ES-I3 (cell line): ENCODE measurements at regions not wholly inside any gene's neighbourhood (a gene's known extent, or its start where the extent isn't known, plus 50 kb on each side); places are given as distances from the start of the nearest gene placed in this dataset.

Experiments
- H3K36me3 ChIP-seq: 2 replicates; pipeline ENCODE4 v1.6.1; 2013; ENCODE audit warnings: mild to moderate bottlenecking, low read length, control low read depth, moderate library complexity; ENCODE audit not compliant: insufficient read depth
- H3K4me1 ChIP-seq: 2 replicates; pipeline ENCODE4 v1.6.1; 2013; ENCODE audit warnings: mild to moderate bottlenecking, control low read depth, low read length; ENCODE audit not compliant: insufficient read depth
- H3K9ac ChIP-seq: 2 replicates; pipeline ENCODE4 v1.6.1; 2013; ENCODE audit warnings: low read depth, mild to moderate bottlenecking, low read length, moderate library complexity
- H3K9me3 ChIP-seq: 2 replicates; pipeline ENCODE4 v1.6.1; 2013; ENCODE audit warnings: mild to moderate bottlenecking, low read length, moderate library complexity; ENCODE audit not compliant: control insufficient read depth, insufficient read depth

- H3K36me3 ChIP-seq = no peaks in the 10 kb centered on the region
- H3K9ac ChIP-seq = no peak overlapping the region
- no peaks in the 10 kb centered on the region for H3K4me1 ChIP-seq
- H3K9me3 ChIP-seq = no peaks in the 10 kb centered on the region
These were observed 848.2 kb downstream of the DHX35 start for GRCh38 chr20:39810309-39810708.

GRCh38 chr20:39808613-39809012 is 846.5 kb downstream of the DHX35 start:
- Histone ChIP-seq H3K9me3 (no peaks in the 10 kb centered on the region), H3K36me3 (no peaks in the 10 kb centered on the region), H3K9ac (no peak overlapping the region), H3K4me1 (no peaks in the 10 kb centered on the region)

GRCh38 chr20:39800548-39800947 is 838.4 kb downstream of the DHX35 start:
- Histone ChIP-seq H3K4me1 (no peaks in the 10 kb centered on the region), H3K9me3 (peaks cover 7% of the 10 kb centered on the region), H3K9ac (no peak overlapping the region), H3K36me3 (no peaks in the 10 kb centered on the region)

- H3K9ac ChIP-seq = no peak overlapping the region
These were observed 838.0 kb downstream of the DHX35 start for GRCh38 chr20:39800111-39800510.

GRCh38 chr20:39799366-39799965 is 837.3 kb downstream of the DHX35 start:
- Histone ChIP-seq H3K36me3 (no peaks in the 10 kb centered on the region), H3K9ac (no peak overlapping the region), H3K4me1 (no peaks in the 10 kb centered on the region), H3K9me3 (peaks cover 7% of the 10 kb centered on the region)

More at GRCh38 chr20:39800111-39800510, 838.0 kb downstream of the DHX35 start:
- H3K9me3 ChIP-seq = peaks cover 7% of the 10 kb centered on the region
- H3K36me3 ChIP-seq = no peaks in the 10 kb centered on the region
- H3K4me1 ChIP-seq = no peaks in the 10 kb centered on the region

GRCh38 chr20:39795401-39796272 is 833.5 kb downstream of the DHX35 start:
- Histone ChIP-seq H3K9me3 (peaks cover 7% of the 10 kb centered on the region), H3K9ac (no peak overlapping the region), H3K4me1 (no peaks in the 10 kb centered on the region), H3K36me3 (no peaks in the 10 kb centered on the region)

- H3K4me1 ChIP-seq = no peaks in the 10 kb centered on the region
- H3K9ac ChIP-seq = no peak overlapping the region
- no peaks in the 10 kb centered on the region for H3K9me3 ChIP-seq
- no peaks in the 10 kb centered on the region for H3K36me3 ChIP-seq
These were observed 830.2 kb downstream of the DHX35 start for GRCh38 chr20:39792334-39792733.

GRCh38 chr20:39789411-39789810 is 827.3 kb downstream of the DHX35 start:
- H3K9me3 ChIP-seq = no peaks in the 10 kb centered on the region
- H3K36me3 ChIP-seq = no peaks in the 10 kb centered on the region
- H3K4me1 ChIP-seq = no peaks in the 10 kb centered on the region
- no peak overlapping the region for H3K9ac ChIP-seq

GRCh38 chr20:39785252-39785917 is 823.2 kb downstream of the DHX35 start:
- peaks cover 4% of the 10 kb centered on the region for H3K9me3 ChIP-seq
- H3K36me3 ChIP-seq = no peaks in the 10 kb centered on the region; the same call in 1 of the 2 replicates
- no peaks in the 10 kb centered on the region for H3K4me1 ChIP-seq
- no peak overlapping the region for H3K9ac ChIP-seq

- Histone ChIP-seq H3K36me3 (no peaks in the 10 kb centered on the region; the same call in 1 of the 2 replicates), H3K9ac (no peak overlapping the region), H3K9me3 (peaks cover 4% of the 10 kb centered on the region), H3K4me1 (no peaks in the 10 kb centered on the region)
These were observed 822.5 kb downstream of the DHX35 start for GRCh38 chr20:39784693-39785092.

GRCh38 chr20:39778847-39779604 is 816.9 kb downstream of the DHX35 start:
- H3K9me3 ChIP-seq = peaks cover 4% of the 10 kb centered on the region
- H3K36me3 ChIP-seq = no peaks in the 10 kb centered on the region; the same call in 1 of the 2 replicates
- no peaks in the 10 kb centered on the region for H3K4me1 ChIP-seq
- H3K9ac ChIP-seq = no peak overlapping the region

- no peaks in the 10 kb centered on the region; the same call in 1 of the 2 replicates for H3K36me3 ChIP-seq
- peaks cover under 1% of the 10 kb centered on the region; the same call in 1 of the 2 replicates for H3K9me3 ChIP-seq
- H3K4me1 ChIP-seq = no peaks in the 10 kb centered on the region
- H3K9ac ChIP-seq = no peak overlapping the region
These were observed 816.3 kb downstream of the DHX35 start for GRCh38 chr20:39778431-39778830.

- no peaks in the 10 kb centered on the region for H3K4me1 ChIP-seq
- no peaks in the 10 kb centered on the region for H3K9me3 ChIP-seq
- H3K36me3 ChIP-seq = no peaks in the 10 kb centered on the region
- H3K9ac ChIP-seq = no peak overlapping the region
These were observed 815.5 kb downstream of the DHX35 start for GRCh38 chr20:39777610-39778009.

GRCh38 chr20:39775110-39775509 is 813.0 kb downstream of the DHX35 start:
- Histone ChIP-seq H3K9ac (no peak overlapping the region), H3K4me1 (no peaks in the 10 kb centered on the region), H3K36me3 (no peaks in the 10 kb centered on the region), H3K9me3 (no peaks in the 10 kb centered on the region)
